ENCODE measurements at regions not wholly inside any gene's neighbourhood (a gene's known extent, or its start where the extent isn't known, plus 50 kb on each side); places are given as distances from the start of the nearest gene placed in this dataset.

DNA sequence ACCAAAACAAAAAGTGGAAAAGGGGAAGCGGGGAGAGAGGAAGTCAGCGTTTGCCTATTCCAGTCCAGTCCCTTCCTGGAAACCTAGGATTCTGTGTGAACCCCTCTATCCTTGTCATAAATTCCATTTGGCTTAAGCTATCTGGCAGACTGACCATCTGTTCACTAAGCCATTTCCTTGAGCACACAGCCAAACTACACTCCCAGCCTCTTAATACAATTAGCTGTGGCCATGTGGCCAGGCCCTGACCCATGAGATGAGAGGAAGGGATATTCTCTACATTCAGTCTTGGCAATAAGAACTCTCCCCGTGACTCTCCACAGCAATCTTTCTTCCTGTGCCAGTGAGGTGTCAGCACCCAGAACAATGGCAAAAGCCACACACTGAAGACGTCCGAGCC is 424.8 kb downstream of the TLE1 start (continued):
- TF ChIP-seq EGR1 (IDR thresholded peaks at IDR 0.05; ENCODE audit: borderline replicate concordance, low read depth, low read length) = no peak
- no peak for TF ChIP-seq SIX5 (IDR thresholded peaks at IDR 0.05; ENCODE audit: low read depth, low read length)
- TF ChIP-seq CHD2 (IDR thresholded peaks at IDR 0.05; ENCODE audit: low read length) = no peak
- no peak for TF ChIP-seq HDAC2 (IDR thresholded peaks at IDR 0.05; ENCODE audit: borderline replicate concordance in 1 of 2, low read depth in 2 of 2, low read length in 2 of 2)
